BE2C (cell line): ENCODE measurements at regions not wholly inside any gene's neighbourhood (a gene's known extent, or its start where the extent isn't known, plus 50 kb on each side); places are given as distances from the start of the nearest gene placed in this dataset.
"Not testable (repeated sequence)": the region's sequence is repeated elsewhere in the genome, so short reads cannot be mapped to it uniquely, and the experiment has no call there.

Experiments
- DNase-seq: peaks from one replicate; pipeline ENCODE4 v3.0.0-alpha.2; 2020
- H3K27me3 ChIP-seq: fragments of 250-450 bp; sonication (Bioruptor Pico); 2 replicates; pipeline ENCODE4 v1.5.1; 2020; ENCODE audit warnings: mild to moderate bottlenecking
- H3K36me3 ChIP-seq: fragments of 250-450 bp; sonication (Bioruptor Pico); 2 replicates; pipeline ENCODE4 v1.5.1; 2020; ENCODE audit warnings: mild to moderate bottlenecking
- H3K4me1 ChIP-seq: fragments of 250-450 bp; sonication (Bioruptor Pico); 2 replicates; pipeline ENCODE4 v1.5.1; 2020
- H3K4me3 ChIP-seq: 2 replicates; pipeline ENCODE4 v1.5.1; 2011; ENCODE audit warnings: low read depth, low read length
- H3K9me3 ChIP-seq: fragments of 250-450 bp; sonication (Bioruptor Pico); 2 replicates; pipeline ENCODE4 v1.5.1; 2020
- TF ChIP-seq, protein P1 (sequence below): IDR thresholded peaks from 2 replicates; pipeline ENCODE4 v1.5.1; 2012; ENCODE audit warnings: mild to moderate bottlenecking, low read depth, low read length

DNA sequence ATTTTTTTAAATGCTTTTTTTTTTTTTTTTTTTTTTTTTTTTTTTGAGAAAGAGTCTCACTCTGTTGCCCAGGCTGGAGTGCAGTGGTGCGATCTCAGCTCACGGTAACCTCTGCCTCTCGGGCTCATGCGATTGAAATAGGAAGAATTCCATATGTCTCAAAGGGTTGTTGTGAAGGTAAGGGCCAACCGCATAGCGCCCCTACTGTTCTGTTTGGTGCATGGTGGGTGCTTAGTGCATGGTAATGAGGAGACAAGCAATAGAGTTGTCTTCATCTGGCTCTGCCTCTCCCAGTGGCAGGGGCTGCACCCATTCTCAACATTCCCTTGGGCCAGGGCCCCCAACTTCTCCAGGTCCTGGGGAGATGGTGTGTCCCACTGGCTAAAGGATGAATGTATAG lies 68.7 kb downstream of the RASL11A start:
- TF ChIP-seq, protein P1, sequence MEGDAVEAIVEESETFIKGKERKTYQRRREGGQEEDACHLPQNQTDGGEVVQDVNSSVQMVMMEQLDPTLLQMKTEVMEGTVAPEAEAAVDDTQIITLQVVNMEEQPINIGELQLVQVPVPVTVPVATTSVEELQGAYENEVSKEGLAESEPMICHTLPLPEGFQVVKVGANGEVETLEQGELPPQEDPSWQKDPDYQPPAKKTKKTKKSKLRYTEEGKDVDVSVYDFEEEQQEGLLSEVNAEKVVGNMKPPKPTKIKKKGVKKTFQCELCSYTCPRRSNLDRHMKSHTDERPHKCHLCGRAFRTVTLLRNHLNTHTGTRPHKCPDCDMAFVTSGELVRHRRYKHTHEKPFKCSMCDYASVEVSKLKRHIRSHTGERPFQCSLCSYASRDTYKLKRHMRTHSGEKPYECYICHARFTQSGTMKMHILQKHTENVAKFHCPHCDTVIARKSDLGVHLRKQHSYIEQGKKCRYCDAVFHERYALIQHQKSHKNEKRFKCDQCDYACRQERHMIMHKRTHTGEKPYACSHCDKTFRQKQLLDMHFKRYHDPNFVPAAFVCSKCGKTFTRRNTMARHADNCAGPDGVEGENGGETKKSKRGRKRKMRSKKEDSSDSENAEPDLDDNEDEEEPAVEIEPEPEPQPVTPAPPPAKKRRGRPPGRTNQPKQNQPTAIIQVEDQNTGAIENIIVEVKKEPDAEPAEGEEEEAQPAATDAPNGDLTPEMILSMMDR, result peak; percentile 79
- H3K36me3 ChIP-seq, result no peaks in the 10 kb centered on the region
- peaks cover 30% of the 10 kb centered on the region for H3K27me3 ChIP-seq
- no peak overlapping the region for H3K4me3 ChIP-seq
- DNase-seq, result peak; percentile 60
- H3K9me3 ChIP-seq, result no peaks in the 10 kb centered on the region
- H3K4me1 ChIP-seq, result no peaks in the 10 kb centered on the region

GRCh38 chr13:27341616-27342015 lies 71.0 kb downstream of the RASL11A start:
- Histone ChIP-seq H3K36me3 (no peaks in the 10 kb centered on the region), H3K27me3 (peaks cover 22% of the 10 kb centered on the region), H3K4me1 (no peaks in the 10 kb centered on the region), H3K4me3 (no peak overlapping the region), H3K9me3 (no peaks in the 10 kb centered on the region)
- TF ChIP-seq, protein P1, result no peak
- DNase-seq, result peak; percentile 39

DNA sequence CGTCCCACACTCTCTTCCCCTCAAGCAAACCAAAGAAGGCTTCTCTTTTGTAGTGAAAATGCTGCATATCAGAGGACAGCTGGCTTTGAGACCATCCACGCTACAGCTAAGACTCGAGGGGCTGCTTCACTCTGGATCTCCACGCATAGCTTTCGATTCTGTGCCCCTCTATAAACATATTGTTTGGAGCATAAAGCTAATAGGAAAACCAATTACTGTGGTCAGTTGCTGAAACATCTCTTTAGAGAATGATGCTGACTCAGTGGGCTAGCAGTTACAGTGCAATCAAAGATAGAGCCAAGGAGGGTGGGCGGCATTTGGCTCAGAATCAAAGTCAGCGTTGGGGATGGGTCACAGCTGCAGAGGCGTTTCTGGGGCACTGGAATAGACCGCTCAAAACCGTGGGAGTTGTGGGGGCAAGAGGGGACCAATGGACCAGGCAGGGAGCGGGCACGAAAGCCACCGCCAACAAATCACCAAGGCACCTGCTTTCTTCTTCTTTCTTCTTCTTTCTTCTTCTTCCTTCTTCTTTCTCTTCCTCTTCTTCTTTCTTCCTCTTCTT lies 76.7 kb downstream of the RASL11A start:
- Histone ChIP-seq H3K4me3 (no peak overlapping the region), H3K27me3 (peaks cover 31% of the 10 kb centered on the region), H3K36me3 (no peaks in the 10 kb centered on the region), H3K9me3 (no peaks in the 10 kb centered on the region; the same call in 1 of the 2 replicates), H3K4me1 (no peaks in the 10 kb centered on the region)
- TF ChIP-seq, protein P1, result no peak
- no peak for DNase-seq

GRCh38 chr13:27348461-27348860 lies 76.0 kb upstream of the GTF3A start:
- TF ChIP-seq, protein P1, result no peak
- Histone ChIP-seq H3K36me3 (no peaks in the 10 kb centered on the region), H3K4me1 (no peaks in the 10 kb centered on the region), H3K27me3 (peaks cover 20% of the 10 kb centered on the region), H3K9me3 (no peaks in the 10 kb centered on the region; the same call in 1 of the 2 replicates), H3K4me3 (no peak overlapping the region)
- no peak for DNase-seq

DNA sequence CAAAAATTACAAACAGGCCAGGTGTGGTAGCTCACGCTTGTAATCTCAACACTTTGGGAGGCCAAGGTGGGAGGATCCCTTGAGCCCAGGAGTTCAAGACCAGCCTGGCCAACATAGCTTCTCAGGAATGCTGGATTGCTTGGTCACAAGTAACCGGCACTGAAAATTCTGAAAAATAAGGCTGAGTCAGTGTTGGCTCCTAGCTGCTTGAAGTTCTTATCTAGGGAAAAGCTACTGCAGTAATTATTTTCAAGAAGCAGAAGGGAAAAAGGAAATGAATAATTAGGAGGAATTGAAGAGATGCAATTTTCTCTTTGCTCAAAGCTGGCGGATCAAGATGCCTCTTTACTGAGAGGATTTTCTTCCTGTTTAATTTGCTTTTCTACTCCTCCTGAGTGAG lies 75.0 kb upstream of the GTF3A start:
- Histone ChIP-seq H3K27me3 (peaks cover 14% of the 10 kb centered on the region; the same call in 1 of the 2 replicates), H3K4me1 (no peaks in the 10 kb centered on the region), H3K4me3 (no peak overlapping the region), H3K36me3 (no peaks in the 10 kb centered on the region), H3K9me3 (no peaks in the 10 kb centered on the region; the same call in 1 of the 2 replicates)
- TF ChIP-seq, protein P1, result no peak
- no peak for DNase-seq

- H3K4me1 ChIP-seq, H3K4me3 ChIP-seq, DNase-seq, H3K36me3 ChIP-seq, H3K9me3 ChIP-seq: not testable (repeated sequence)
- H3K27me3 ChIP-seq, result peaks cover 11% of the 10 kb centered on the region; the same call in 1 of the 2 replicates
Measured at GRCh38 chr13:27350825-27351224, 73.6 kb upstream of the GTF3A start.
